Endothelial cell of umbilical vein (primary cell): ENCODE measurements at regions not wholly inside any gene's neighbourhood (a gene's known extent, or its start where the extent isn't known, plus 50 kb on each side); places are given as distances from the start of the nearest gene placed in this dataset.

Source experiments
- EZH2 ChIP-seq: IDR thresholded peaks from 2 replicates; pipeline ENCODE4 v1.6.1; 2012; ENCODE audit warnings: borderline replicate concordance, low read depth, mild to moderate bottlenecking, moderate library complexity, low read length, inconsistent platforms; ENCODE audit not compliant: severe bottlenecking
- GATA2 ChIP-seq: IDR thresholded peaks from 2 replicates; pipeline ENCODE4 v1.7.0; 2011; ENCODE audit warnings: low read depth, mild to moderate bottlenecking, moderate library complexity, mixed read lengths, low read length; ENCODE audit not compliant: insufficient read length, insufficient read depth
- MYC ChIP-seq: IDR thresholded peaks from one replicate; pipeline ENCODE4 v1.6.1; 2011; ENCODE audit warnings: mild to moderate bottlenecking, low read depth, low read length
- POLR2A ChIP-seq: IDR thresholded peaks from 2 replicates; pipeline ENCODE4 v1.6.1; 2012; ENCODE audit warnings: low read depth, mild to moderate bottlenecking, control low read depth, low read length
- POLR2AphosphoS5 ChIP-seq: IDR thresholded peaks from 2 replicates; pipeline ENCODE4 v1.6.1; 2012; ENCODE audit warnings: low read depth, mild to moderate bottlenecking, control low read depth, low read length, moderate library complexity; ENCODE audit not compliant: insufficient read depth
- TF ChIP-seq, protein P1 (sequence below), 2 donors: IDR thresholded peaks; 1 replicate in 1 of 2; 2 replicates in 1 of 2; pipeline ENCODE4 v1.5.1; 2011; ENCODE audit warnings: low read length in 2 of 2, mild to moderate bottlenecking in 2 of 2, moderate library complexity in 2 of 2, control low read depth in 1 of 2, inconsistent platforms in 1 of 2, low read depth in 1 of 2; ENCODE audit not compliant: insufficient read depth in 1 of 2; ENCODE audit errors: extremely low read depth in 1 of 2
- TF ChIP-seq, protein P2 (sequence below): IDR thresholded peaks from 2 replicates; pipeline ENCODE4 v1.6.1; 2011; ENCODE audit not compliant: insufficient read depth, insufficient read length

DNA sequence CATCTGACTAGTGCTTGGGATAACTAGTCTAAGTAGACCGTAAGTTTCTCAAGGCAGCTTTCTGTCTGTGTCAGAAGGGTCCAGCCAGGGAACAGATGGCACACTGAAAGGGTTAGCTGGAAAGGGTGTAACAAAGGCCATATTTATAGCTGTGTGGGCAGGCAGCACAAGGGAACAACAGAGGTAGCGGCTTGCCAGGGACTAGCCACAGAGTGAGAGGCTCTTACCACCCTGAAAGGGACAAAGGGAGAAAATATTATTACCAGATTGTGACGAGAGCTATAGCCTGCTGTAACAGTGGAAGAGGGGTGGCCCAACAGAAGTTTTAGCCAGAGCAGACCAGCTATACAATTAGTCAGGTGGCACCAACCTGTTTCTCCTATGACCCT lies 129.4 kb downstream of the CCDC34 start:
- TF ChIP-seq EZH2, result no peak
- no peak for TF ChIP-seq POLR2AphosphoS5
- TF ChIP-seq, protein P1, sequence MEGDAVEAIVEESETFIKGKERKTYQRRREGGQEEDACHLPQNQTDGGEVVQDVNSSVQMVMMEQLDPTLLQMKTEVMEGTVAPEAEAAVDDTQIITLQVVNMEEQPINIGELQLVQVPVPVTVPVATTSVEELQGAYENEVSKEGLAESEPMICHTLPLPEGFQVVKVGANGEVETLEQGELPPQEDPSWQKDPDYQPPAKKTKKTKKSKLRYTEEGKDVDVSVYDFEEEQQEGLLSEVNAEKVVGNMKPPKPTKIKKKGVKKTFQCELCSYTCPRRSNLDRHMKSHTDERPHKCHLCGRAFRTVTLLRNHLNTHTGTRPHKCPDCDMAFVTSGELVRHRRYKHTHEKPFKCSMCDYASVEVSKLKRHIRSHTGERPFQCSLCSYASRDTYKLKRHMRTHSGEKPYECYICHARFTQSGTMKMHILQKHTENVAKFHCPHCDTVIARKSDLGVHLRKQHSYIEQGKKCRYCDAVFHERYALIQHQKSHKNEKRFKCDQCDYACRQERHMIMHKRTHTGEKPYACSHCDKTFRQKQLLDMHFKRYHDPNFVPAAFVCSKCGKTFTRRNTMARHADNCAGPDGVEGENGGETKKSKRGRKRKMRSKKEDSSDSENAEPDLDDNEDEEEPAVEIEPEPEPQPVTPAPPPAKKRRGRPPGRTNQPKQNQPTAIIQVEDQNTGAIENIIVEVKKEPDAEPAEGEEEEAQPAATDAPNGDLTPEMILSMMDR (IDR thresholded peaks at IDR 0.05; ENCODE audit: extremely low read depth in 1 of 2, insufficient read depth in 1 of 2, low read depth in 1 of 2, low read length in 2 of 2), result no peak
- no peak for TF ChIP-seq POLR2A
- TF ChIP-seq, protein P2, sequence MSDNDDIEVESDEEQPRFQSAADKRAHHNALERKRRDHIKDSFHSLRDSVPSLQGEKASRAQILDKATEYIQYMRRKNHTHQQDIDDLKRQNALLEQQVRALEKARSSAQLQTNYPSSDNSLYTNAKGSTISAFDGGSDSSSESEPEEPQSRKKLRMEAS, result no peak
- TF ChIP-seq MYC, result no peak
- TF ChIP-seq GATA2, result no peak
